ENCODE measurements at regions not wholly inside any gene's neighbourhood (a gene's known extent, or its start where the extent isn't known, plus 50 kb on each side); places are given as distances from the start of the nearest gene placed in this dataset.

GRCh38 chr3:67998281-67998680 is 343.9 kb upstream of the SUCLG2 start:
- TF ChIP-seq EZH2 (IDR thresholded peaks at IDR 0.05; ENCODE audit: borderline replicate concordance, low read length), result no peak
- TF ChIP-seq CTCF (IDR thresholded peaks at IDR 0.05; ENCODE audit: low read length), result no peak

Data from OCI-LY1 (cell line).